Fibroblast of lung (primary cell): ENCODE measurements at regions not wholly inside any gene's neighbourhood (a gene's known extent, or its start where the extent isn't known, plus 50 kb on each side); places are given as distances from the start of the nearest gene placed in this dataset.

Experiments
- DNase-seq, 2 donors: peaks; one replicate each; pipeline versions ENCODE4 v3.0.0 to v3.0.0-alpha.2; 2010; ENCODE audit warnings: low read depth in 2 of 2
- H2AFZ ChIP-seq: 2 replicates; pipeline ENCODE4 v1.5.1; 2012; ENCODE audit warnings: low read length, control low read depth, inconsistent platforms
- H3K27ac ChIP-seq: 2 replicates; pipeline ENCODE4 v1.5.1; 2011; ENCODE audit warnings: low read length, control low read depth; ENCODE audit not compliant: insufficient read depth
- H3K27me3 ChIP-seq: 2 replicates; pipeline ENCODE4 v1.5.1; 2011; ENCODE audit warnings: mild to moderate bottlenecking, low read length; ENCODE audit not compliant: control insufficient read depth, insufficient read depth
- H3K36me3 ChIP-seq: 2 replicates; pipeline ENCODE4 v1.5.1; 2011; ENCODE audit warnings: low read length; ENCODE audit not compliant: control insufficient read depth, insufficient read depth
- H3K4me1 ChIP-seq: 2 replicates; pipeline ENCODE4 v1.5.1; 2011; ENCODE audit warnings: low read length; ENCODE audit not compliant: control insufficient read depth, insufficient read depth; ENCODE audit errors: extremely low read depth
- H3K4me2 ChIP-seq: 2 replicates; pipeline ENCODE4 v1.5.1; 2011; ENCODE audit warnings: low read length, control low read depth; ENCODE audit not compliant: insufficient read depth; ENCODE audit errors: extremely low read depth
- H3K4me3 ChIP-seq, 4 experiments: fragments of 200-600 bp in 1 of 4; sonication (generic) in 1 of 4; replicated peaks in 1 of 4; 2 replicates each; pipeline ENCODE4 v1.5.1; 2011 to 2016; ENCODE audit warnings: low read length in 4 of 4, low read depth in 3 of 4, mild to moderate bottlenecking in 3 of 4, control low read depth in 2 of 4, inconsistent platforms in 1 of 4, mixed read lengths in 1 of 4; ENCODE audit not compliant: insufficient read depth in 1 of 4; ENCODE audit errors: control extremely low read depth in 1 of 4
- H3K79me2 ChIP-seq: 2 replicates; pipeline ENCODE4 v1.5.1; 2012; ENCODE audit warnings: mild to moderate bottlenecking, low read length, inconsistent platforms; ENCODE audit not compliant: control insufficient read depth, insufficient read depth
- H3K9ac ChIP-seq: 2 replicates; pipeline ENCODE4 v1.5.1; 2011; ENCODE audit warnings: mild to moderate bottlenecking, low read length, control low read depth; ENCODE audit not compliant: insufficient read depth
- H3K9me3 ChIP-seq: 2 replicates; pipeline ENCODE4 v1.5.1; 2012; ENCODE audit warnings: low read depth, low read length; ENCODE audit not compliant: control insufficient read depth, insufficient read depth
- H4K20me1 ChIP-seq: 2 replicates; pipeline ENCODE4 v1.5.1; 2011; ENCODE audit warnings: low read length; ENCODE audit not compliant: control insufficient read depth, insufficient read depth; ENCODE audit errors: extremely low read depth
- CTCF ChIP-seq, 2 donors: IDR thresholded peaks in 1 of 2; conservative IDR thresholded peaks in 1 of 2; 1 replicate in 1 of 2; 2 replicates in 1 of 2; pipeline ENCODE4 v1.5.1; 2011 to 2012; ENCODE audit warnings: low read length in 2 of 2, control low read depth in 1 of 2, inconsistent platforms in 1 of 2, low read depth in 1 of 2, mild to moderate bottlenecking in 1 of 2
- EZH2 ChIP-seq: IDR thresholded peaks from 2 replicates; pipeline ENCODE4 v1.5.1; 2012; ENCODE audit warnings: low read length, control low read depth, mild to moderate bottlenecking; ENCODE audit errors: missing control alignments

- H2AFZ ChIP-seq: no peak overlapping the region
- H3K9me3 ChIP-seq: no peaks in the 10 kb centered on the region
- no peak overlapping the region for H3K4me2 ChIP-seq
- no peak overlapping the region for H3K9ac ChIP-seq
- no peak overlapping the region for H3K27ac ChIP-seq
- H3K36me3 ChIP-seq: no peaks in the 10 kb centered on the region
- H4K20me1 ChIP-seq: no peaks in the 10 kb centered on the region
- no peaks in the 10 kb centered on the region for H3K27me3 ChIP-seq
- H3K79me2 ChIP-seq: no peaks in the 10 kb centered on the region
- H3K4me1 ChIP-seq: no peaks in the 10 kb centered on the region
- no peak for DNase-seq
- H3K4me3 ChIP-seq: no peak overlapping the region
- TF ChIP-seq EZH2 (no peak), CTCF (conservative IDR thresholded peaks at IDR 0.05 in 1 of 2, IDR thresholded peaks at IDR 0.05 in 1 of 2; ENCODE audit: low read depth in 1 of 2, low read length in 2 of 2) (no peak)
Observed at GRCh38 chr10:121154310-121154709, 303.1 kb downstream of the WDR11 start.

- Histone ChIP-seq H3K4me2 (no peak overlapping the region), H3K4me3 (no peak overlapping the region), H3K9ac (no peak overlapping the region), H3K4me1 (no peaks in the 10 kb centered on the region), H2AFZ (no peak overlapping the region), H3K9me3 (no peaks in the 10 kb centered on the region), H3K27me3 (no peaks in the 10 kb centered on the region), H3K79me2 (no peaks in the 10 kb centered on the region), H3K36me3 (no peaks in the 10 kb centered on the region), H3K27ac (no peak overlapping the region), H4K20me1 (no peaks in the 10 kb centered on the region)
- TF ChIP-seq EZH2 (no peak), CTCF (conservative IDR thresholded peaks at IDR 0.05 in 1 of 2, IDR thresholded peaks at IDR 0.05 in 1 of 2; ENCODE audit: low read depth in 1 of 2, low read length in 2 of 2) (no peak)
- peak in 1 of 2 donors; percentile 68 for DNase-seq
Observed at GRCh38 chr10:121154846-121155245, 303.7 kb downstream of the WDR11 start.

DNA sequence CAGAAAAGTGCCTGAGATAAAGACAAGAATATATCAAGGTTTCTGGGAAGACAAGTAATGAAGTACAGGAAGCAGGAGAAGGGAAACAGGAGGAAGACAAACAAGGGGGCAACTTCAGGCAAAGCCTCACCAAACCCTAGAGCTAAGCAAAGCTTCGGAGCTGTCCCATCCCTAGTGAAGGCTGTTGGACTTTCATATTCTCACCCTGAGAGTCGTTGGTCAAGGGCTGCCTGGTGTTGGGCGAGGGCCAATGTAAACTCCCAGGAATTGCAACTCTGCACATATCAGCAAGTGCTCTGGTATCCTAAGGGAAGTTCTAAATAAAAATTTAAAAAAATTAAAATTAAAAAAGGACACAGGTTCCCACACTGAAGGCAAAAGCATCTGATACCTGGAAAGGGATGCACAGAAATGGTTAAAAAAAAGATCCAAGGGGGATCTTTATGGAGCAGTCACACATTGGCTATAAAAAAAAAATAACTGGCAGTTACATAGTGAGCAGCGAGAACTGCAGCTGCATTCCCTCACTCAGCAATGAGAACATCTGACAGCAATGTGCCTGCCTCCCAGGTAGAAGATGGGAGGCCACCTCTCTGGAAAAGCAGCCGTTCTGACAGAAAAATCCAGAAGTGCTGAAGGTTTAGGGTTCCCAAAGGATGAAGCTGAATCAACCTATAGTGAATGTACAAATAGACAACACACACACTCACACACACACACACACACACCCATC lies 304.7 kb downstream of the WDR11 start:
- no peaks in the 10 kb centered on the region for H3K9me3 ChIP-seq
- no peak overlapping the region for H3K4me2 ChIP-seq
- no peak overlapping the region for H3K9ac ChIP-seq
- H4K20me1 ChIP-seq: no peaks in the 10 kb centered on the region
- no peak overlapping the region for H3K4me3 ChIP-seq
- H3K27me3 ChIP-seq: no peaks in the 10 kb centered on the region
- no peaks in the 10 kb centered on the region for H3K4me1 ChIP-seq
- no peak overlapping the region for H3K27ac ChIP-seq
- peak in 1 of 2 donors; percentile 13 for DNase-seq
- H3K36me3 ChIP-seq: no peaks in the 10 kb centered on the region
- TF ChIP-seq EZH2 (no peak), CTCF (conservative IDR thresholded peaks at IDR 0.05 in 1 of 2, IDR thresholded peaks at IDR 0.05 in 1 of 2; ENCODE audit: low read depth in 1 of 2, low read length in 2 of 2) (no peak)
- no peaks in the 10 kb centered on the region for H3K79me2 ChIP-seq
- H2AFZ ChIP-seq: no peak overlapping the region
